ENCODE measurements at regions not wholly inside any gene's neighbourhood (a gene's known extent, or its start where the extent isn't known, plus 50 kb on each side); places are given as distances from the start of the nearest gene placed in this dataset.

GRCh38 chr5:54897001-54897400, 88.4 kb downstream of the ESM1 start:
- H3K9me2 ChIP-seq (ENCODE audit: insufficient read depth), result no peaks in the 10 kb centered on the region
- TF ChIP-seq SIN3A (IDR thresholded peaks at IDR 0.05; ENCODE audit: low read depth), result no peak
- no peak for TF ChIP-seq EZH2phosphoT487 (IDR thresholded peaks at IDR 0.05; ENCODE audit: borderline replicate concordance)
- no peak for TF ChIP-seq SP1 (IDR thresholded peaks at IDR 0.05; ENCODE audit: low read depth)
- no peak for TF ChIP-seq TCF7L2 (IDR thresholded peaks at IDR 0.05; ENCODE audit: borderline replicate concordance, extremely low read depth, insufficient read depth, insufficient read length)
- no peak for TF ChIP-seq JUND (IDR thresholded peaks at IDR 0.05)
- H3K4me3 ChIP-seq (replicated peaks in 1 of 2; ENCODE audit: low read depth in 1 of 2, low read length in 2 of 2), result no peak overlapping the region
- no peaks in the 10 kb centered on the region for H3K4me1 ChIP-seq (ENCODE audit: control insufficient read depth in 1 of 2, insufficient read depth in 2 of 2, low read length in 2 of 2)
- intact Hi-C loops (cut with micrococcal nuclease), result loop anchor here (10.0 kb wide), 1 partner anchor 652 kb away; no protein-coding TSS in a partner anchor
- DNase-seq (ENCODE audit: low read depth, low spot score) (no peak), ATAC-seq (no peak)
- POLR2A ChIA-PET, result no interaction called here
- RAD21 ChIA-PET (ENCODE audit: low non-redundant PET in 1 of 2, low total read pairs in 2 of 2, uncharacterized antibody in 2 of 2, unreplicated experiment in 2 of 2), result no interaction called here
- H4K20me1 ChIP-seq (ENCODE audit: insufficient read depth), result no peaks in the 10 kb centered on the region
- CTCF ChIA-PET, result interaction anchor here (2.8 kb wide), 1 partner anchor 263 kb away, joined by 9 read pairs; the partner anchor contains the start of gene GPX8
- no peak overlapping the region for H3K9ac ChIP-seq (ENCODE audit: low read length)
- no peak overlapping the region for H3K4me2 ChIP-seq (ENCODE audit: low read length)
- BruUV-seq (replicated peaks), result no TSS peak
- H3K9me3 ChIP-seq (ENCODE audit: control insufficient read depth in 1 of 2, insufficient read depth in 1 of 2, low read depth in 1 of 2, low read length in 2 of 2), result no peaks in the 10 kb centered on the region
- no peak overlapping the region for H2AFZ ChIP-seq (ENCODE audit: low read depth, low read length, poor library complexity, severe bottlenecking)
- H3K27me3 ChIP-seq (ENCODE audit: insufficient read depth, low read length), result peaks cover 50% of the 10 kb centered on the region
- H3K27ac ChIP-seq (ENCODE audit: low read depth, low read length), result no peak overlapping the region
- H3K36me3 ChIP-seq (ENCODE audit: control insufficient read depth in 1 of 2, insufficient read depth in 2 of 2, low read length in 2 of 2), result no peaks in the 10 kb centered on the region
- H3K79me2 ChIP-seq (ENCODE audit: insufficient read depth, low read length), result no peaks in the 10 kb centered on the region

DNA sequence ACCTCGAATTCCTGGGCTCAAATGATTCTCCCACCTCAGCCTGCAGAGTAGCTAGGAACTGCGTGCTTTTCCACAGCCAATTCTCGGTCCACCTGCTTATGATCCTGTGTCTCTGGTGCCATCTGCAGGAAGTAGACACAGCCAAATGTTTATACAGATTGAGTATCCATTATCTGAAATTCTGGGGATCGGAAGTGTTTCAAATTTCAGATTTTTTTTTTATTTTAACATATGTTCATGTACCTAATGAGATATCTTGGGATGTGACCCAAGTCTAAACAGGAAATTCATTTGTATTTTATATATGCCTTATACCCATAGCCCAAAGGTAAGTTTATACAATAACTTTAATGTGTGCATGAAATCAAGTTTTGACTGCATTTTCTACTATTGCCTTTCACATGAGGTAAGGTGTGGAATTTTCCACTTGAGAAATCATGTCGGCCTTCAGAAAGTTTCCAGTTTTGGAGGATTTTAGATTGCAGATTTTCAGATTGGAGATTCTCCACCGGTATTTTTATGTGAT, 89.5 kb downstream of the ESM1 start:
- Histone ChIP-seq H3K79me2 (ENCODE audit: insufficient read depth, low read length) (no peaks in the 10 kb centered on the region), H3K4me1 (ENCODE audit: control insufficient read depth in 1 of 2, insufficient read depth in 2 of 2, low read length in 2 of 2) (no peaks in the 10 kb centered on the region), H3K9me2 (ENCODE audit: insufficient read depth) (no peaks in the 10 kb centered on the region), H3K27me3 (ENCODE audit: insufficient read depth, low read length) (peaks cover 39% of the 10 kb centered on the region), H3K4me2 (ENCODE audit: low read length) (no peak overlapping the region), H3K36me3 (ENCODE audit: control insufficient read depth in 1 of 2, insufficient read depth in 2 of 2, low read length in 2 of 2) (no peaks in the 10 kb centered on the region), H2AFZ (ENCODE audit: low read depth, low read length, poor library complexity, severe bottlenecking) (no peak overlapping the region), H3K27ac (ENCODE audit: low read depth, low read length) (no peak overlapping the region), H3K4me3 (replicated peaks in 1 of 2; ENCODE audit: low read depth in 1 of 2, low read length in 2 of 2) (no peak overlapping the region), H3K9me3 (ENCODE audit: control insufficient read depth in 1 of 2, insufficient read depth in 1 of 2, low read depth in 1 of 2, low read length in 2 of 2) (no peaks in the 10 kb centered on the region), H3K9ac (ENCODE audit: low read length) (no peak overlapping the region), H4K20me1 (ENCODE audit: insufficient read depth) (no peaks in the 10 kb centered on the region)
- ATAC-seq, result peak; percentile 90
- intact Hi-C loops (cut with micrococcal nuclease), result loop anchor here (10.0 kb wide), 1 partner anchor 651 kb away; no protein-coding TSS in a partner anchor
- ChIA-PET RAD21 (ENCODE audit: low non-redundant PET in 1 of 2, low total read pairs in 2 of 2, uncharacterized antibody in 2 of 2, unreplicated experiment in 2 of 2) (interaction anchor here (0.7 to 0.8 kb wide), 4 partner anchors 241 to 652 kb away, joined by 3 read pairs; partner anchors contain the start of gene SNX18 (in 1 of the 2)), CTCF (interaction anchor here (0.6 to 2.8 kb wide), 20 partner anchors 10 to 669 kb away, joined by 3 to 25 read pairs (median 4); partner anchors contain the start of genes GPX8 and SNX18), POLR2A (no interaction called here)
- peak; percentile 39 for DNase-seq (ENCODE audit: low read depth, low spot score)
- no TSS peak for BruUV-seq (replicated peaks)
- TF ChIP-seq, protein P1, sequence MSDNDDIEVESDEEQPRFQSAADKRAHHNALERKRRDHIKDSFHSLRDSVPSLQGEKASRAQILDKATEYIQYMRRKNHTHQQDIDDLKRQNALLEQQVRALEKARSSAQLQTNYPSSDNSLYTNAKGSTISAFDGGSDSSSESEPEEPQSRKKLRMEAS (IDR thresholded peaks at IDR 0.05), result 0 out of 2 replicates have a peak, but pooled peaks have one; percentile 28
- TF ChIP-seq, protein P2, sequence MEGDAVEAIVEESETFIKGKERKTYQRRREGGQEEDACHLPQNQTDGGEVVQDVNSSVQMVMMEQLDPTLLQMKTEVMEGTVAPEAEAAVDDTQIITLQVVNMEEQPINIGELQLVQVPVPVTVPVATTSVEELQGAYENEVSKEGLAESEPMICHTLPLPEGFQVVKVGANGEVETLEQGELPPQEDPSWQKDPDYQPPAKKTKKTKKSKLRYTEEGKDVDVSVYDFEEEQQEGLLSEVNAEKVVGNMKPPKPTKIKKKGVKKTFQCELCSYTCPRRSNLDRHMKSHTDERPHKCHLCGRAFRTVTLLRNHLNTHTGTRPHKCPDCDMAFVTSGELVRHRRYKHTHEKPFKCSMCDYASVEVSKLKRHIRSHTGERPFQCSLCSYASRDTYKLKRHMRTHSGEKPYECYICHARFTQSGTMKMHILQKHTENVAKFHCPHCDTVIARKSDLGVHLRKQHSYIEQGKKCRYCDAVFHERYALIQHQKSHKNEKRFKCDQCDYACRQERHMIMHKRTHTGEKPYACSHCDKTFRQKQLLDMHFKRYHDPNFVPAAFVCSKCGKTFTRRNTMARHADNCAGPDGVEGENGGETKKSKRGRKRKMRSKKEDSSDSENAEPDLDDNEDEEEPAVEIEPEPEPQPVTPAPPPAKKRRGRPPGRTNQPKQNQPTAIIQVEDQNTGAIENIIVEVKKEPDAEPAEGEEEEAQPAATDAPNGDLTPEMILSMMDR (IDR thresholded peaks at IDR 0.05 in 2 of 3, conservative IDR thresholded peaks at IDR 0.05 in 1 of 3; ENCODE audit: borderline replicate concordance in 1 of 3, insufficient read depth in 1 of 3, low read depth in 2 of 3, low read length in 2 of 3), result peak; percentile 51 to 60 (median 59); a peak in 5 of 6 replicates
- TF ChIP-seq ZNF274 (IDR thresholded peaks at IDR 0.05; ENCODE audit: low read depth, low read length) (no peak), RAD21 (IDR thresholded peaks at IDR 0.05; ENCODE audit: low read depth) (peak; percentile 74)

Measured in HCT116 (cell line).